GM12891 (cell line): ENCODE measurements at regions not wholly inside any gene's neighbourhood (a gene's known extent, or its start where the extent isn't known, plus 50 kb on each side); places are given as distances from the start of the nearest gene placed in this dataset.

Experiments used
- PAX5 ChIP-seq: IDR thresholded peaks from 2 replicates; pipeline ENCODE4 v1.6.1; 2011; ENCODE audit warnings: low read length, moderate library complexity, mild to moderate bottlenecking; ENCODE audit not compliant: insufficient read depth, severe bottlenecking
- POLR2A ChIP-seq: IDR thresholded peaks from 2 replicates; pipeline ENCODE4 v1.6.1; 2011; ENCODE audit warnings: low read depth, low read length, control low read depth
- POLR2AphosphoS5 ChIP-seq: IDR thresholded peaks from 2 replicates; pipeline ENCODE4 v1.6.1; 2011; ENCODE audit warnings: low read depth, low read length, control low read depth

DNA sequence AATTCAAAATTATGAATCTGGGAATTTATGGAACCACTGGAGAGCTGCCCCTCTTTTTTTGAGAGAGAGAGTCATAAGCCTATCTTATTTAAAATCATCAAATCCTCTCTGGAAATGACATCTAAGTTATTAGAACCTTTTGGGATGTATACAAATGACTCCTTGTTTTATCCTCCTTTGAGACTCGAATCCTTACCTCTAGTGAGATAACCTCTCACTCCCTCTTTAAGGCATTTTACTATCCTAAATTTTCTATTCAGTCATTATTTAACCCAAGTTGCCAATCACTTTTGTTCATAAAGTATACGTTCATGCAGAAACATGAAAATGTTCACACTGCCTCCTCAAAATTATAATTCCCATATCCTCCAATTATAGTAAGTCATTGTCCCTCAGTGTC is 313.6 kb upstream of the C1orf87 start:
- TF ChIP-seq POLR2A, result no peak
- TF ChIP-seq POLR2AphosphoS5, result no peak
- no peak for TF ChIP-seq PAX5
